ENCODE measurements at regions not wholly inside any gene's neighbourhood (a gene's known extent, or its start where the extent isn't known, plus 50 kb on each side); places are given as distances from the start of the nearest gene placed in this dataset.

GRCh38 chr3:117932441-117932840, 1102.2 kb downstream of the IGSF11 start:
- ChIA-PET CTCF (ENCODE audit: low intra/inter-chr PET ratio) (no interaction called here), POLR2A (no interaction called here)
- Histone ChIP-seq H3K27me3 (ENCODE audit: control insufficient read depth in 2 of 2, insufficient read depth in 2 of 2, low read length in 2 of 2) (no peaks in the 10 kb centered on the region), H3K79me2 (ENCODE audit: control insufficient read depth, insufficient read depth, low read length) (no peaks in the 10 kb centered on the region), H4K20me1 (replicated peaks; ENCODE audit: control insufficient read depth, insufficient read depth, low read length) (no peaks in the 10 kb centered on the region), H3K36me3 (ENCODE audit: control insufficient read depth, insufficient read depth, low read length) (no peaks in the 10 kb centered on the region), H3K9me1 (ENCODE audit: control insufficient read depth, insufficient read depth, low read length) (no peaks in the 10 kb centered on the region), H3K9me3 (replicated peaks; ENCODE audit: control insufficient read depth, insufficient read depth, low read depth, low read length) (no peaks in the 10 kb centered on the region), H2AFZ (ENCODE audit: low read depth, low read length) (no peak overlapping the region), H3K9ac (ENCODE audit: insufficient read depth in 1 of 2, low read depth in 2 of 2, low read length in 2 of 2) (no peak overlapping the region), H3K4me1 (replicated peaks in 1 of 2; ENCODE audit: control insufficient read depth in 2 of 2, insufficient read depth in 2 of 2, low read length in 2 of 2) (no peaks in the 10 kb centered on the region), H3K4me3 (no peak overlapping the region), H3K27ac (ENCODE audit: extremely low read depth, low read depth, low read length) (no peak overlapping the region), H3K4me2 (ENCODE audit: insufficient read depth, low read length) (no peak overlapping the region)
- TF ChIP-seq PML (IDR thresholded peaks at IDR 0.05; ENCODE audit: low read length) (no peak), ZNF785 (CRISPR knock-in tag; IDR thresholded peaks at IDR 0.05) (no peak), CREM (IDR thresholded peaks at IDR 0.05; ENCODE audit: low read depth) (no peak), SNRNP70 (optimal IDR thresholded peaks at IDR 0.05; ENCODE audit: low read depth, low read length) (no peak), RHOXF2B (CRISPR knock-in tag; conservative IDR thresholded peaks at IDR 0.05) (no peak), MXD1 (CRISPR knock-in tag; IDR thresholded peaks at IDR 0.05; ENCODE audit: borderline replicate concordance, poor library complexity, severe bottlenecking) (no peak), CREB1 (IDR thresholded peaks at IDR 0.05) (no peak), CREB1 (CRISPR knock-in tag; IDR thresholded peaks at IDR 0.05) (no peak), ZNF79 (CRISPR knock-in tag; IDR thresholded peaks at IDR 0.05; ENCODE audit: low read depth) (no peak), NONO (IDR thresholded peaks at IDR 0.05; ENCODE audit: low read depth in 2 of 2, low read length in 1 of 2) (no peak), RBFOX2 (IDR thresholded peaks at IDR 0.05; ENCODE audit: low read depth, low read length) (no peak)
- FAIRE-seq: no peak
- in situ Hi-C loops (cut with MboI): no loop called here
- no peak for ATAC-seq
- no peak for DNase-seq (ENCODE audit: extremely low read depth in 1 of 4, low spot score in 3 of 4)
- BruUV-seq (replicated peaks): no TSS peak
- intact Hi-C loops (cut with micrococcal nuclease): no loop called here

Measured in K562 (cell line).